GM12872 (cell line): ENCODE measurements at regions not wholly inside any gene's neighbourhood (a gene's known extent, or its start where the extent isn't known, plus 50 kb on each side); places are given as distances from the start of the nearest gene placed in this dataset.

Source experiments
- TF ChIP-seq, protein P1 (sequence below): IDR thresholded peaks from 3 replicates; pipeline ENCODE4 v1.5.1; 2011; ENCODE audit warnings: low read depth, mild to moderate bottlenecking, low read length, moderate library complexity; ENCODE audit not compliant: insufficient read depth

DNA sequence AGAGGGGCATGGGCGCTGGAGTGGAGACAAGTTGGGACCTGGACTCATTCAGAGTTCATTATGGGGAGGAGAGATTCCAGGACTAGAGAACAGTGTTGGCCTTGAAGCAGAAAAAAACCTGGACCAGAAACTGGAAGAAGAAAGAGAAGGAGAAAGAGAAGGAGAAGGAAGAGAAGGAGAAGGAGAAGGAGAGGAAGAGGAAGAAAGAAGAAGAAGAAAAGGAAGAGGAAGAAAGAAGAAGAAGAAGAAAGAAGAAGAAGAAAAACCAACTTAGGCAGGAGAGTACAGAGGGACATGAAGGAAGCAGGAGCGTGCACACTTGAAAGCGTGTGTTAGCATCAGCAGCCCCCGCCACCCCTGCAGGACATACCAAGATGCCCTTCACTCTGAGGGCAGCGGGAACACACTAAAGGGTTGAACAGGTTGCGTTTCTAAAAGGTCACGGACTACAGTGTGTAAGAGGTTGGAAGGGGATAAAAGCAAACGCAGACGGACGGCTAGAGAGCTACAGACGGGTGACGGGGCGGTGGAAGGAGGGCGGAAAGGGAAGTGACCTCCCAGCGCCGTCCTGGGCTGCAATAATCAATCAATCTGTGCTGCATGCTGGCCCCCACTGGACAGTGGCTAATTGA lies 95.3 kb downstream of the SEC61G start:
- TF ChIP-seq, protein P1, sequence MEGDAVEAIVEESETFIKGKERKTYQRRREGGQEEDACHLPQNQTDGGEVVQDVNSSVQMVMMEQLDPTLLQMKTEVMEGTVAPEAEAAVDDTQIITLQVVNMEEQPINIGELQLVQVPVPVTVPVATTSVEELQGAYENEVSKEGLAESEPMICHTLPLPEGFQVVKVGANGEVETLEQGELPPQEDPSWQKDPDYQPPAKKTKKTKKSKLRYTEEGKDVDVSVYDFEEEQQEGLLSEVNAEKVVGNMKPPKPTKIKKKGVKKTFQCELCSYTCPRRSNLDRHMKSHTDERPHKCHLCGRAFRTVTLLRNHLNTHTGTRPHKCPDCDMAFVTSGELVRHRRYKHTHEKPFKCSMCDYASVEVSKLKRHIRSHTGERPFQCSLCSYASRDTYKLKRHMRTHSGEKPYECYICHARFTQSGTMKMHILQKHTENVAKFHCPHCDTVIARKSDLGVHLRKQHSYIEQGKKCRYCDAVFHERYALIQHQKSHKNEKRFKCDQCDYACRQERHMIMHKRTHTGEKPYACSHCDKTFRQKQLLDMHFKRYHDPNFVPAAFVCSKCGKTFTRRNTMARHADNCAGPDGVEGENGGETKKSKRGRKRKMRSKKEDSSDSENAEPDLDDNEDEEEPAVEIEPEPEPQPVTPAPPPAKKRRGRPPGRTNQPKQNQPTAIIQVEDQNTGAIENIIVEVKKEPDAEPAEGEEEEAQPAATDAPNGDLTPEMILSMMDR = no peak

DNA sequence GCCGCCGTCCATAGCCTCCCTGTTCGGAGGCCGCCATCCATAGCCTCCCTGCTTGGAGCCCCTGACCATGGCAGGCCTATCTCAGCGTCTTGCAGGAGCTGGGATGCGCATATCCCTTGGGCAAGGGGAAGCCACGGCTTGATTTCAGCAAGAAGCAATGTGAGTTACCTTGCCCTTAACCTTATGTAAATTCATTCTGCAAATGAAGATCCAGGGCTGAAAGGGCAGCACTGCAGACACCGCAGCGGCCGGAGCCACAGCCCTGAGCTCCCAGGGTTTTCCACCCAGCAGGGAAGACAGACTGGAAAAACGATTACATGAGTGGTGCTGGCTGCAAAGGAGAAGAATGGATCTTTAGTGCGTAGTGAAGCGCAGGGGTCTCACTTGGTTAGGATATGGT lies 95.8 kb downstream of the SEC61G start:
- TF ChIP-seq, protein P1 = no peak

DNA sequence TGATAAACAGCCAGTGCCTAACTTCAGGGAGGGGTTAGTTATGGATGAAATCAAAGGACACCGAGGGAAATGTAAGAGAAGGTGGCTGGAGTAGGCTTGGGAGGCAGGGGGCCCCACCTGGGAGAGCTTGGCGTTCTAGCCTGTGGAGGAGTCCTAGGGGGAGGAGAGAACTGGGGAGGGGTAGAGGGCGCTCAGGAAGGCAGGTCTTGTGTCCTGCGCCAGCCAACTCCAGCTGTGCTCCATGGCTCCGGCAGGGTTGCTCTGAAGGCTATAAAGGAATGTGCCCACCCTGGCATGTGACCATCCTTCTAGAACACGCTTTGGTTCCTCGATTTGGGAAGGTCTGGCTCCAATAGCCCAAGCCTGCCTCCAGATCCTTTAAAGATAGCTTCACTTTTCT lies 96.3 kb downstream of the SEC61G start:
- TF ChIP-seq, protein P1 = no peak

DNA sequence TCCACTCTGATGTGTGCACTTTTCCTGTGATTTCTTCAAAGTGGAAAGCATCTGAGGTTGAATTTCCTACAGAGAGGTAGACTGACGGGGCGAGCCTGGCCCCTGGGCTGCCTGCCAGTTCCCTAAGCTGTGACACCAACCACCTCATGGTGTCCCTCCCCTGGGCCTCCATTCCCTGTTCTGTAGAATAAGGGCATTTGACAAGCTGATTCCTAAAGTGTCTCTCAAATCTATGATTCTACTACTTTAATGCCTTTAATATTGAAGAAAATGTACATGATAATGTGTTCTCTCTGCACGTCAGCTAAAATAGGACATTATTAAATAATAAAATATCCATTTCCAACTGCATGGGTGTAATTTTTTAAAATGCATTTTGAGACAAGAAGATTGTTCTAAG lies 105.1 kb downstream of the SEC61G start:
- TF ChIP-seq, protein P1 = no peak

DNA sequence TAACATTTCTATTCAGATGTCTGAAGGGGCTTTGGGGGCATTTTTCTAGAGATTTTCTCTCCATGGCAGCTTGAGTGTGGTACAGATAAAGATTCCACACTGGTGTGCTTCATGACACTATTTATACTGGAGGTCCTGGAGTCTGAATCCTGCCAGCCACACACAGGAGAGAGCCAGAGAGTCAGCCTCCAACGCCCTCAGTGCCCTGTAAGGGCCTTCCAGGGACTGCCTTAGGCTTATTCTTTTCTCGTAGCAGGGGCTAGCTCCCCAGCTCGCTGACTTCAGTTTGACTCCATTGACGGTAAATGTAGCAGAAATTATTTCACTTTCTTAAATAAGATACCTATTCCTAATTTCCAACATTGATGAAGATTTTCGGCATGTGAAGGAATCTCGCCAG lies 100.9 kb downstream of the VSTM2A start:
- TF ChIP-seq, protein P1 = no peak

DNA sequence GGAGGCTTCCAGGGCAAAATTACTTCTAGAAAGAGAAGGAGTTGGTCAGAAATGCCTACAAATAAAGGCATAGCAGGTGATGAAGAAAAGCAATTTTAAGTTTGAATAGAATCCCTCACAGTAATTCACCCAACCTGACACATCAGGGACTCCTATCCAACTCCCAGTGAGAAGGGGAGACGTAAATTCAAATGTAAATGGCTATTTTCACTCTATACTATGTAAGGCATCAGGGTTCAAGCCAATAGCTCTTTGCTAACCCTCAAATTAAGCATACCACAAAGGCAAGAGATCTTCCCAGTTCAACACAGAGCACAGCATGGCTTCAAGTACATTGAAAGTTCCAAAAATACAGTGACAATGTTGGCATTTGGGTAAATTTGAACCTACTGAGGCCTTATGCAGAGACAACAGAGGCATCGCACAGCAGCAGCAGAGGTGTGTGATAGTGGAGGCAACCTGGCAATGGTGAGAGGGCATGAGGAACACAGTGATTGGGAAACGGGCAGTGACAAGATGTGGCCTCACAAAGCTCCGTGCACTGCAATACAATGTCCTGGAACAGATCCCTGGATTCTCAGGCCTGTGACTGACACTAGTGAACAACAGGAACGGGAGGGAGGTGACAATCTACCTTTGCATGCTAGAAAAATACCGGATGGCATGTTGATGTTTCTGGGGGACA lies 95.7 kb downstream of the VSTM2A start:
- TF ChIP-seq, protein P1 = no peak

DNA sequence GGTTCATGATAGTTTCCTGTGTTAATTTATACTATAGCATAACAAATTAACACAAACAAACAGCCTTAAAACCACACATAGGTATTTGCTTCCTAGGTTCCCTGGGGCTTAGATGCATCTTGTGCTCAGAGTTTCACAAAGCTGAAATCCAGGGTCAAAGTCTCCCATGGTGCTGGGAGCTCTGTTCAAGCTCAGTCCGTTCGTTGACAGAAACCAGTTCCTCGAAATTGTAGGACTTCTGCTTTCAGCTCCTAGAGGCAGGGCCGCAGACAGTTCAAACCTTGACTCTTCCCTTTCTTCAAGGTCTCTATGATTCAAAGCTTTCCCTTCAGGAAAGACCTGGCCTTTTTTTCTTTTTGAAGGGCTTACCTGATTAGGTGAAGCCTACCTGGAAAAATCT lies 90.5 kb downstream of the VSTM2A start:
- TF ChIP-seq, protein P1 = no peak
